ENCODE measurements at regions not wholly inside any gene's neighbourhood (a gene's known extent, or its start where the extent isn't known, plus 50 kb on each side); places are given as distances from the start of the nearest gene placed in this dataset.

DNA sequence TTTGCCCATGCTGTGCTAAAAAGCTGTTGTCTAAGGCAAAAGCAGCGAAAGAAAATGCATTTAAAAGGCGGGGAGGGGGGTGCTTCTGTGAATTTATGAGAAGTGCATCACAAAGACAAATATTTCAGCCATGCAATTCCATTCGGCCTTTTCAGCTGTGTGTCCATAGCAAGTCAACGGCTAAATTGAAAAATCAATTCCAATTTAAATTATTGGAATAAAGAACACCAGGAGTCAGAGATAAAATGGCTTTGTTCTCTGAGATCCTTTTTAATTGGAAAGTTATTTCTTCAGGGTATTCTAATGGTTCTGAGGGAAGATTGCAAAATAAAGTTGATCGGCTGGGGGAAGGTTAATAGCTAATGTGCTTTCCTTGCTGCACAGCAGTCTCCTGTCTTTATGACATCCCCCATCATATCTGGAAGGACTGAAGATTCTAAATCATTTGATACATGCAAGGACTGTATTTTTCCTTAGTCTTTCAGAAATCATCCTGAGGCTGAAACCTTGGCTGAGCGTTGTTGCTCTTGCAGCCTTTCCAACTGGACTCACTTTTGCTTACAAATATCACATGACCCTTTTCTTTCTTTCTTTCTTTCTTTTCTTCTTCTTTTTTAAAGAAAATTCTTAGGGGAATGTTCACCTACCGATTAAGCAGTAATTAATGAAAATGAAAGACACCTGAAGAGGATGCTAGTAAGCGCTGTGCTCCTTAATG, 647.1 kb downstream of the DACH1 start:
- TF ChIP-seq, protein P1, sequence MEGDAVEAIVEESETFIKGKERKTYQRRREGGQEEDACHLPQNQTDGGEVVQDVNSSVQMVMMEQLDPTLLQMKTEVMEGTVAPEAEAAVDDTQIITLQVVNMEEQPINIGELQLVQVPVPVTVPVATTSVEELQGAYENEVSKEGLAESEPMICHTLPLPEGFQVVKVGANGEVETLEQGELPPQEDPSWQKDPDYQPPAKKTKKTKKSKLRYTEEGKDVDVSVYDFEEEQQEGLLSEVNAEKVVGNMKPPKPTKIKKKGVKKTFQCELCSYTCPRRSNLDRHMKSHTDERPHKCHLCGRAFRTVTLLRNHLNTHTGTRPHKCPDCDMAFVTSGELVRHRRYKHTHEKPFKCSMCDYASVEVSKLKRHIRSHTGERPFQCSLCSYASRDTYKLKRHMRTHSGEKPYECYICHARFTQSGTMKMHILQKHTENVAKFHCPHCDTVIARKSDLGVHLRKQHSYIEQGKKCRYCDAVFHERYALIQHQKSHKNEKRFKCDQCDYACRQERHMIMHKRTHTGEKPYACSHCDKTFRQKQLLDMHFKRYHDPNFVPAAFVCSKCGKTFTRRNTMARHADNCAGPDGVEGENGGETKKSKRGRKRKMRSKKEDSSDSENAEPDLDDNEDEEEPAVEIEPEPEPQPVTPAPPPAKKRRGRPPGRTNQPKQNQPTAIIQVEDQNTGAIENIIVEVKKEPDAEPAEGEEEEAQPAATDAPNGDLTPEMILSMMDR (IDR thresholded peaks at IDR 0.05): no peak
- no peak for TF ChIP-seq GATA2 (CRISPR knock-in tag; IDR thresholded peaks at IDR 0.05)
- TF ChIP-seq TEAD4 (IDR thresholded peaks at IDR 0.05; ENCODE audit: borderline replicate concordance, insufficient read depth): no peak
- TF ChIP-seq, protein P2, sequence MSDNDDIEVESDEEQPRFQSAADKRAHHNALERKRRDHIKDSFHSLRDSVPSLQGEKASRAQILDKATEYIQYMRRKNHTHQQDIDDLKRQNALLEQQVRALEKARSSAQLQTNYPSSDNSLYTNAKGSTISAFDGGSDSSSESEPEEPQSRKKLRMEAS (IDR thresholded peaks at IDR 0.05; ENCODE audit: low read depth): no peak
- no peak for TF ChIP-seq TCF12 (IDR thresholded peaks at IDR 0.05)
